Liver (tissue), 8 donors: ENCODE measurements at regions not wholly inside any gene's neighbourhood (a gene's known extent, or its start where the extent isn't known, plus 50 kb on each side); places are given as distances from the start of the nearest gene placed in this dataset.

Source experiments
- DNase-seq: peaks from one replicate; pipeline ENCODE4 v3.0.0-alpha.2; 2017; ENCODE audit warnings: low spot score
- H3K27ac ChIP-seq, 2 donors: one replicate each; pipeline ENCODE4 v1.7.0; 2013; ENCODE audit warnings: inconsistent platforms in 2 of 2, low read length in 2 of 2, control low read depth in 1 of 2, low read depth in 1 of 2, mild to moderate bottlenecking in 1 of 2
- H3K27me3 ChIP-seq, 4 donors: one replicate each; pipeline versions ENCODE4 v1.6.1 to v1.7.0; 2013; ENCODE audit warnings: low read length in 3 of 4, inconsistent platforms in 1 of 4, mild to moderate bottlenecking in 1 of 4, moderate library complexity in 1 of 4; ENCODE audit not compliant: control insufficient read depth in 4 of 4, insufficient read depth in 4 of 4
- H3K36me3 ChIP-seq, 4 donors: one replicate each; pipeline versions ENCODE4 v1.6.1 to v1.7.0; 2013; ENCODE audit warnings: low read length in 3 of 4, mild to moderate bottlenecking in 3 of 4, low read depth in 1 of 4, moderate library complexity in 1 of 4; ENCODE audit not compliant: control insufficient read depth in 4 of 4, insufficient read depth in 3 of 4
- H3K4me1 ChIP-seq, 4 donors: one replicate each; pipeline versions ENCODE4 v1.6.1 to v1.7.0; 2013; ENCODE audit warnings: low read length in 3 of 4, mild to moderate bottlenecking in 3 of 4, moderate library complexity in 1 of 4; ENCODE audit not compliant: control insufficient read depth in 4 of 4, insufficient read depth in 4 of 4
- H3K4me3 ChIP-seq, 3 donors: one replicate each; pipeline versions ENCODE4 v1.6.1 to v1.7.0; 2013; ENCODE audit warnings: low read length in 3 of 3, control low read depth in 1 of 3, low read depth in 1 of 3, mild to moderate bottlenecking in 1 of 3
- H3K9ac ChIP-seq, 2 donors: one replicate each; pipeline ENCODE4 v1.7.0; 2013; ENCODE audit warnings: low read length in 2 of 2, mild to moderate bottlenecking in 2 of 2, moderate library complexity in 2 of 2, control low read depth in 1 of 2, low read depth in 1 of 2
- H3K9me3 ChIP-seq, 4 donors: one replicate each; pipeline versions ENCODE4 v1.6.1 to v1.7.0; 2013; ENCODE audit warnings: low read length in 3 of 4; ENCODE audit not compliant: control insufficient read depth in 4 of 4
- ATF3 ChIP-seq: IDR thresholded peaks from 2 replicates; pipeline ENCODE4 v1.6.1; 2016; ENCODE audit warnings: antibody characterized with exemption
- CTCF ChIP-seq: fragments of 150-350 bp; IDR thresholded peaks from 2 replicates; pipeline ENCODE4 v1.5.1; 2017; ENCODE audit warnings: improper control_type of control experiment, low read depth, low read length; ENCODE audit not compliant: missing input control
- EGR1 ChIP-seq, 2 donors: IDR thresholded peaks; 2 replicates each; pipeline ENCODE4 v1.6.1; 2016 to 2018; ENCODE audit warnings: antibody characterized with exemption in 2 of 2, low read depth in 2 of 2
- FOXA1 ChIP-seq: IDR thresholded peaks from 2 replicates; pipeline ENCODE4 v1.6.1; 2016; ENCODE audit warnings: antibody characterized with exemption
- FOXA2 ChIP-seq: IDR thresholded peaks from 2 replicates; pipeline ENCODE4 v1.6.1; 2016; ENCODE audit warnings: antibody characterized with exemption
- GABPA ChIP-seq, 2 donors: IDR thresholded peaks in 1 of 2; conservative IDR thresholded peaks in 1 of 2; 2 replicates each; pipeline ENCODE4 v1.6.1; 2016; ENCODE audit warnings: antibody characterized with exemption in 2 of 2, mild to moderate bottlenecking in 1 of 2, moderate library complexity in 1 of 2
- HNF4A ChIP-seq, 2 donors: conservative IDR thresholded peaks; 2 replicates each; pipeline ENCODE4 v1.6.1; 2016; ENCODE audit warnings: antibody characterized with exemption in 2 of 2, mild to moderate bottlenecking in 2 of 2
- HNF4G ChIP-seq: IDR thresholded peaks from 2 replicates; pipeline ENCODE4 v1.6.1; 2016; ENCODE audit warnings: antibody characterized with exemption
- JUND ChIP-seq, 2 donors: IDR thresholded peaks; 2 replicates each; pipeline ENCODE4 v1.6.1; 2016; ENCODE audit warnings: antibody characterized with exemption in 2 of 2
- NR2F2 ChIP-seq: IDR thresholded peaks from 2 replicates; pipeline ENCODE4 v1.6.1; 2016; ENCODE audit warnings: antibody characterized with exemption
- RAD21 ChIP-seq, 2 donors: IDR thresholded peaks; 2 replicates each; pipeline ENCODE4 v1.6.1; 2016; ENCODE audit warnings: antibody characterized with exemption in 2 of 2, mild to moderate bottlenecking in 2 of 2
- RXRA ChIP-seq, 2 donors: IDR thresholded peaks; 2 replicates each; pipeline ENCODE4 v1.6.1; 2017 to 2018; ENCODE audit warnings: antibody characterized with exemption in 2 of 2, mild to moderate bottlenecking in 1 of 2
- SP1 ChIP-seq: IDR thresholded peaks from 2 replicates; pipeline ENCODE4 v1.6.1; 2018; ENCODE audit warnings: antibody characterized with exemption, mild to moderate bottlenecking
- TAF1 ChIP-seq: conservative IDR thresholded peaks from 2 replicates; pipeline ENCODE4 v1.6.1; 2016; ENCODE audit warnings: antibody characterized with exemption, mild to moderate bottlenecking
- YY1 ChIP-seq: IDR thresholded peaks from 2 replicates; pipeline ENCODE4 v1.6.1; 2016; ENCODE audit warnings: antibody characterized with exemption, mild to moderate bottlenecking
- ZBTB33 ChIP-seq: IDR thresholded peaks from 2 replicates; pipeline ENCODE4 v1.6.1; 2016; ENCODE audit warnings: antibody characterized with exemption
- WGBS: extraction: QIAGEN DNeasy Blood & Tissue Kit; methylation state at CpG from one replicate; pipeline ENCODE4 v1.1.7; 2013; 5-methylcytosine and 5-hydroxymethylcytosine counted together
- TF ChIP-seq, protein P1 (sequence below): IDR thresholded peaks from 2 replicates; pipeline ENCODE4 v1.6.1; 2016; ENCODE audit warnings: antibody characterized with exemption
- TF ChIP-seq, protein P2 (sequence below): IDR thresholded peaks from 2 replicates; pipeline ENCODE4 v1.6.1; 2016; ENCODE audit warnings: antibody characterized with exemption, mild to moderate bottlenecking
- donor health status: healthy.
- donor health status: healthy.
- donor health status: healthy.
- donor health status: healthy.
- donor health status: healthy.

DNA sequence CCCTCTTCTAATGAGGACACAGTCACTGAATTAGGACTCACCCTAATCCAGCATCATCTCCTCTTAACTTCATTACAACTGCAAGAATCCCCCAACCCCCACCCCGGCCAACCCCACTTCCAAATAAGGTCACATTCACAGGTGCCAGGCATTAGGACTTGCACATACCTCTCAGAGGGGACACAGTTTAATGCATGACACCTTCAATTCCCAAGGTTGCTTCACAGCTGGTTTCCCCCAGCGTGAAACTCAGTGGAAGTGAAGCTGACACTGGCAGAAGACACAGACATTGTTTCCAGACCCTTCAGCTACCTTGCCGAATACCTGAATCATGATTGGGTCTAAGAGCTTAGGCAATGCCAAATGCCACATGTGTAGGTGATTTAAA is 217.0 kb upstream of the DYNLRB2 start:
- TF ChIP-seq, protein P1, sequence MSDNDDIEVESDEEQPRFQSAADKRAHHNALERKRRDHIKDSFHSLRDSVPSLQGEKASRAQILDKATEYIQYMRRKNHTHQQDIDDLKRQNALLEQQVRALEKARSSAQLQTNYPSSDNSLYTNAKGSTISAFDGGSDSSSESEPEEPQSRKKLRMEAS, result no peak
- TF ChIP-seq NR2F2 (no peak), EGR1 (IDR thresholded peaks at IDR 0.05; ENCODE audit: low read depth in 2 of 2) (no peak), GABPA (IDR thresholded peaks at IDR 0.05 in 1 of 2, conservative IDR thresholded peaks at IDR 0.05 in 1 of 2) (no peak), ZBTB33 (no peak), CTCF (no peak), YY1 (no peak), ATF3 (no peak), SP1 (no peak), RXRA (IDR thresholded peaks at IDR 0.05) (no peak), HNF4G (no peak), TAF1 (no peak), HNF4A (conservative IDR thresholded peaks at IDR 0.05) (no peak), RAD21 (IDR thresholded peaks at IDR 0.05) (no peak), FOXA2 (no peak), FOXA1 (no peak), JUND (IDR thresholded peaks at IDR 0.05) (no peak)
- TF ChIP-seq, protein P2, sequence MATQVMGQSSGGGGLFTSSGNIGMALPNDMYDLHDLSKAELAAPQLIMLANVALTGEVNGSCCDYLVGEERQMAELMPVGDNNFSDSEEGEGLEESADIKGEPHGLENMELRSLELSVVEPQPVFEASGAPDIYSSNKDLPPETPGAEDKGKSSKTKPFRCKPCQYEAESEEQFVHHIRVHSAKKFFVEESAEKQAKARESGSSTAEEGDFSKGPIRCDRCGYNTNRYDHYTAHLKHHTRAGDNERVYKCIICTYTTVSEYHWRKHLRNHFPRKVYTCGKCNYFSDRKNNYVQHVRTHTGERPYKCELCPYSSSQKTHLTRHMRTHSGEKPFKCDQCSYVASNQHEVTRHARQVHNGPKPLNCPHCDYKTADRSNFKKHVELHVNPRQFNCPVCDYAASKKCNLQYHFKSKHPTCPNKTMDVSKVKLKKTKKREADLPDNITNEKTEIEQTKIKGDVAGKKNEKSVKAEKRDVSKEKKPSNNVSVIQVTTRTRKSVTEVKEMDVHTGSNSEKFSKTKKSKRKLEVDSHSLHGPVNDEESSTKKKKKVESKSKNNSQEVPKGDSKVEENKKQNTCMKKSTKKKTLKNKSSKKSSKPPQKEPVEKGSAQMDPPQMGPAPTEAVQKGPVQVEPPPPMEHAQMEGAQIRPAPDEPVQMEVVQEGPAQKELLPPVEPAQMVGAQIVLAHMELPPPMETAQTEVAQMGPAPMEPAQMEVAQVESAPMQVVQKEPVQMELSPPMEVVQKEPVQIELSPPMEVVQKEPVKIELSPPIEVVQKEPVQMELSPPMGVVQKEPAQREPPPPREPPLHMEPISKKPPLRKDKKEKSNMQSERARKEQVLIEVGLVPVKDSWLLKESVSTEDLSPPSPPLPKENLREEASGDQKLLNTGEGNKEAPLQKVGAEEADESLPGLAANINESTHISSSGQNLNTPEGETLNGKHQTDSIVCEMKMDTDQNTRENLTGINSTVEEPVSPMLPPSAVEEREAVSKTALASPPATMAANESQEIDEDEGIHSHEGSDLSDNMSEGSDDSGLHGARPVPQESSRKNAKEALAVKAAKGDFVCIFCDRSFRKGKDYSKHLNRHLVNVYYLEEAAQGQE, result no peak
- no peaks in the 10 kb centered on the region for H3K36me3 ChIP-seq
- H3K27ac ChIP-seq, result no peak overlapping the region
- H3K27me3 ChIP-seq, result peaks cover 0 to 4% (median 0%) of the 10 kb centered on the region in 4 donors
- 92% methylated on average over 3 of the region's 3 CpGs for WGBS
- no peaks in the 10 kb centered on the region for H3K9me3 ChIP-seq
- no peak overlapping the region for H3K9ac ChIP-seq
- no peak for DNase-seq
- no peaks in the 10 kb centered on the region for H3K4me1 ChIP-seq
- H3K4me3 ChIP-seq, result no peak overlapping the region
